Thyroid gland (tissue), 4 donors: ENCODE measurements at regions not wholly inside any gene's neighbourhood (a gene's known extent, or its start where the extent isn't known, plus 50 kb on each side); places are given as distances from the start of the nearest gene placed in this dataset.

ENCODE experiments used
- DNase-seq, 2 donors: peaks; one replicate each; pipeline ENCODE4 v3.0.0-alpha.2; 2019
- H3K27ac ChIP-seq, 3 donors: fragments of 200-600 bp; sonication (generic); 1 replicate in 2 of 3; 2 replicates in 1 of 3; pipeline ENCODE4 v1.5.1; 2016 to 2019; ENCODE audit warnings: mild to moderate bottlenecking in 1 of 3, moderate library complexity in 1 of 3
- H3K27me3 ChIP-seq: fragments of 200-600 bp; sonication (generic); one replicate; pipeline ENCODE4 v1.5.1; 2019
- H3K36me3 ChIP-seq, 2 donors: fragments of 200-600 bp; sonication (generic); one replicate each; pipeline ENCODE4 v1.5.1; 2016 to 2019
- H3K4me1 ChIP-seq, 2 donors: fragments of 200-600 bp; sonication (generic); one replicate each; pipeline ENCODE4 v1.5.1; 2017 to 2019
- H3K4me3 ChIP-seq, 3 donors: fragments of 200-600 bp; sonication (generic); replicated peaks in 1 of 3; 1 replicate in 2 of 3; 2 replicates in 1 of 3; pipeline ENCODE4 v1.5.1; 2016; ENCODE audit warnings: mild to moderate bottlenecking in 1 of 3
- H3K9me3 ChIP-seq: fragments of 200-600 bp; sonication (generic); one replicate; pipeline ENCODE4 v1.5.1; 2017
- POLR2A ChIP-seq, 2 donors: fragments of 450-650 bp; IDR thresholded peaks; one replicate each; pipeline ENCODE4 v1.6.1; 2017; ENCODE audit warnings: antibody characterized with exemption in 2 of 2, mild to moderate bottlenecking in 2 of 2, moderate library complexity in 1 of 2
- WGBS, 2 donors: methylation state at CpG; one replicate each; pipeline ENCODE4 v1.1.5; 2017; 5-methylcytosine and 5-hydroxymethylcytosine counted together
- intact Hi-C: fragments of 100-400 bp; cut with DNase I; formaldehyde crosslinking; loops from one replicate; pipeline ENCODE4 v1.15.1; 2023
- TF ChIP-seq, protein P1 (sequence below), 6 experiments: fragments of 200-600 bp in 3 of 6; fragments of 450-650 bp in 3 of 6; sonication (generic) in 3 of 6; IDR thresholded peaks; one replicate each; pipeline ENCODE4 v1.5.1; 2016 to 2019; ENCODE audit warnings: antibody characterized with exemption in 6 of 6, mild to moderate bottlenecking in 2 of 6, inconsistent platforms in 1 of 6, moderate library complexity in 1 of 6

DNA sequence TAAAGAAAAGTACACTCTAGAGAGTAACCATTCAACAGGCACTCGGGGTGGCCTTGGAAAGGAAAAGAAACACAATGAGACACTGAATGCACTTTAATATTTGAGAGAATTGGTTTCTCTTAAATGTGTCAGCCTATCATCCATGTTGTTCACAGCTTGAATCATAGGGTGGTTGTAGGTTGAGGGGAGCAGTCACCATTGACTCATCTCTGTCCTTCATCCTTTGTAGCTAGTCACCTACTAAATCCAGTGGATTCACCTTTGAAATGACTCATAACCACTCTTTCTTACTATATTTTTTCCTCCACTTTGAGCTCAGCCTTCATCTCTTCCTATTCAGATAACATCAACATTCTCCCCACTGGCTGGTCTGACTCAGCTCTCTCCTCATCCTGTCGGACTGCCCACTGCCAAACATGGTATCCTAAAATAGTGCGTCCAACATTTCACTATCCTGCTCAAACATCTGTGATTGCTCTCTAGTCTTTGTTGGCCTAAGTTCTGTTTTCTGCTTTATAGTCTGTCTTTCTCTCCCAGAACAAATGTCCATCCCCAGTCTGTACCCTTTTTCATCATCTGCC is 182.7 kb upstream of the GADL1 start:
- DNase-seq = no peak
- no peaks in the 10 kb centered on the region for H3K36me3 ChIP-seq
- no peak overlapping the region for H3K4me3 ChIP-seq
- intact Hi-C loops = no loop called here
- no peak for TF ChIP-seq POLR2A (IDR thresholded peaks at IDR 0.05)
- TF ChIP-seq, protein P1, sequence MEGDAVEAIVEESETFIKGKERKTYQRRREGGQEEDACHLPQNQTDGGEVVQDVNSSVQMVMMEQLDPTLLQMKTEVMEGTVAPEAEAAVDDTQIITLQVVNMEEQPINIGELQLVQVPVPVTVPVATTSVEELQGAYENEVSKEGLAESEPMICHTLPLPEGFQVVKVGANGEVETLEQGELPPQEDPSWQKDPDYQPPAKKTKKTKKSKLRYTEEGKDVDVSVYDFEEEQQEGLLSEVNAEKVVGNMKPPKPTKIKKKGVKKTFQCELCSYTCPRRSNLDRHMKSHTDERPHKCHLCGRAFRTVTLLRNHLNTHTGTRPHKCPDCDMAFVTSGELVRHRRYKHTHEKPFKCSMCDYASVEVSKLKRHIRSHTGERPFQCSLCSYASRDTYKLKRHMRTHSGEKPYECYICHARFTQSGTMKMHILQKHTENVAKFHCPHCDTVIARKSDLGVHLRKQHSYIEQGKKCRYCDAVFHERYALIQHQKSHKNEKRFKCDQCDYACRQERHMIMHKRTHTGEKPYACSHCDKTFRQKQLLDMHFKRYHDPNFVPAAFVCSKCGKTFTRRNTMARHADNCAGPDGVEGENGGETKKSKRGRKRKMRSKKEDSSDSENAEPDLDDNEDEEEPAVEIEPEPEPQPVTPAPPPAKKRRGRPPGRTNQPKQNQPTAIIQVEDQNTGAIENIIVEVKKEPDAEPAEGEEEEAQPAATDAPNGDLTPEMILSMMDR (IDR thresholded peaks at IDR 0.05) = no peak
- H3K9me3 ChIP-seq = no peaks in the 10 kb centered on the region
- no peak overlapping the region for H3K27ac ChIP-seq
- H3K27me3 ChIP-seq = no peaks in the 10 kb centered on the region
- 57 to 73% methylated on average over 3 of the region's 3 CpGs for WGBS, 2 donors
- no peaks in the 10 kb centered on the region for H3K4me1 ChIP-seq

DNA sequence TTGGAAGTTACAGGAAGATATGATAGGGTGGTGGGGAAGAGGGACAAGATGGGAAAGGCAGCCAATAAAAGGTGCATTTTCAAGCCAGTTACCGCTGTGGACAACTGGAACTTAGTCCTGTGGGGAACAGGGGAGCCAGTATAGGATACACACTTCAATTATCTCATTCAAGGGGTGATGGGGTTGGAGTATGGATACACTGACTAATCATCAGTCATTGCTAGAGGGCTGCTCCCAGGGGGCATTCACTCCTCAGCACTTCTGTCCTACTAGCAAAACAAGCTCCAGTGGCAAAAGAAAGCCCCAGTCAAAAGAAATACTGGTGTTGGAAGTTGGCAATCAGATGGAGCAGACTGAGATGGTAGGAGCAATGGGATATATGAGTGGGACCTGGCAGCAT is 183.4 kb upstream of the GADL1 start:
- WGBS, 2 donors = 96 to 98% methylated on average over 1 of the region's 1 CpG
- H3K4me3 ChIP-seq = no peak overlapping the region
- H3K9me3 ChIP-seq = no peaks in the 10 kb centered on the region
- no peak overlapping the region for H3K27ac ChIP-seq
- no peaks in the 10 kb centered on the region for H3K4me1 ChIP-seq
- DNase-seq = no peak
- H3K36me3 ChIP-seq = no peaks in the 10 kb centered on the region
- TF ChIP-seq, protein P1 (IDR thresholded peaks at IDR 0.05) = no peak
- no peak for TF ChIP-seq POLR2A (IDR thresholded peaks at IDR 0.05)
- no peaks in the 10 kb centered on the region for H3K27me3 ChIP-seq
- intact Hi-C loops = no loop called here

DNA sequence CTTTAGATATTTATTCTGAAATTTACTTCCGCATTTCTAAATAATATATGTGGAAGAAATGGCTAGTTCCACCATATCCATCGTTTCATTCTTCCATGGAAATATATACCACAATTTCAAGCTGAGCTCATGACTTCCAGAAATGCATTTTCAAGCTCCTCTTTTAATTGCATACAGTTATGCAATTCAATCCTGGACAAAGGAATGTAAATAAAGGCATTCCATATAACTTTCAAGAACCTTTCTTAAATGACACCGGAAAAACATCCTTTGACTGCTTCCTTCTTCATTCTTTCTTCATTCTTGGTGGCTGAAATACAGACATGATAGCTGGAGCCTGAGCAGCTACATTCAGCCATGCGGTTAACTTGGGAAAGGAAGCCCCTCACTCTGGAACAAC is 185.2 kb upstream of the GADL1 start:
- no peak for DNase-seq
- H3K27me3 ChIP-seq = no peaks in the 10 kb centered on the region
- no peaks in the 10 kb centered on the region for H3K36me3 ChIP-seq
- no peak overlapping the region for H3K27ac ChIP-seq
- intact Hi-C loops = no loop called here
- H3K9me3 ChIP-seq = no peaks in the 10 kb centered on the region
- H3K4me3 ChIP-seq = no peak overlapping the region
- no peaks in the 10 kb centered on the region for H3K4me1 ChIP-seq
- TF ChIP-seq POLR2A (IDR thresholded peaks at IDR 0.05) = no peak
- TF ChIP-seq, protein P1 (IDR thresholded peaks at IDR 0.05) = no peak
- WGBS, 2 donors = 93 to 95% methylated on average over 4 of the region's 4 CpGs

DNA sequence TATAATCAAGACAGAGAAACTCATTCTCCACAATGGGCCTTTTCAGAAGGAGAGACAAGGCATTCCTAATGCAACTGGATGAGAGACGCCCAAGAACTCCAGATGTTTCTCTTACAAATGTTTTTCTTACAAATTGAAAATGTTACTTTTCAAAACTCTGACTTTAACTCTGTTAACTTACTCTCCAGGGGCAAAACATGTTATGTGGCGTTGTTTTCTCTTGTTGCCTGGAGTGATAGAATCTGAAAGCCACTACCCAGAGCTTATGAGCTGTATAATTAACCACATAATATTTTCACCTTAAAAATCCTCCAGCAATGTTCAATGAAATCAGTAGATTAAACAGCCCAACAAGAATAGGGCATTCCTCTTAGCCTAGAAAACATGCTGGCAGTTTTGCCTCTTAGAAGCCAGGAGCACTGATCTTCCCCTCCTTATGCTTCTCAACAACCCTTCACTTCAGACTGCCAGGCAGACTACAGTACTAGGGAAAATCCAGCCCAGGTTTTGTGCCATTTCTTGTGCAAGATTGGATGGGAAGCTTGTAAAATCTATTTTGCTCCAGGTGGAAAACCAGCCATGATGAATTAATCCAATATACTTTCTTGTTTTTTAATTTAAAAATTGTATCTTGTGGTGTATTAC is 186.7 kb upstream of the GADL1 start:
- 70 to 82% methylated on average over 2 of the region's 2 CpGs for WGBS, 2 donors
- TF ChIP-seq, protein P1 (IDR thresholded peaks at IDR 0.05) = no peak
- no peak for DNase-seq

DNA sequence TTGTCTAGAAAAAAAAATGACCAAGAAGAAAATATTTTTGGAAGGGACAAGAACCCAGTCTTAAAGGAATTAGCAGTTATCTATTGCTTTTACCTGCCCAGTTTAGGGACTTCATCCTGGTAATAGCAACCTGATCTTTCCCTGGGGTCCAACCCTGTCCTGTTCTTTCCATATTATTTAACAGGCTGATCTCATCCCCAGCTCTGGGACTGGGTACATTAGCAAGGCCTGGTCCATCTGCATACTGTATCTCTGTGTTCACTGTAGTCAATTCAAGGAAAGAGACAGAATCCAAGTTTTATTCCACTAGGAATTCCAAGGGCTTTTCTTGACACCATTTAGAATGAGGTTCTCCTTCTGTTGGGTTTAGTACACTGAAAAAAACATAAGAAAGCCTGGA is 191.7 kb upstream of the GADL1 start:
- intact Hi-C loops = no loop called here
- Histone ChIP-seq H3K27me3 (no peaks in the 10 kb centered on the region), H3K4me1 (no peaks in the 10 kb centered on the region), H3K36me3 (no peaks in the 10 kb centered on the region), H3K9me3 (no peaks in the 10 kb centered on the region), H3K4me3 (no peak overlapping the region), H3K27ac (no peak overlapping the region)
- no peak for DNase-seq
- TF ChIP-seq, protein P1 (IDR thresholded peaks at IDR 0.05) = no peak
- TF ChIP-seq POLR2A (IDR thresholded peaks at IDR 0.05) = no peak

More for the DNA sequence above, 186.7 kb upstream of the GADL1 start:
- H3K36me3 ChIP-seq = no peaks in the 10 kb centered on the region
- intact Hi-C loops = no loop called here
- H3K27ac ChIP-seq = no peak overlapping the region
- H3K9me3 ChIP-seq = no peaks in the 10 kb centered on the region
- no peak overlapping the region for H3K4me3 ChIP-seq
- H3K4me1 ChIP-seq = no peaks in the 10 kb centered on the region
- no peaks in the 10 kb centered on the region for H3K27me3 ChIP-seq
